K562 (cell line): ENCODE measurements at regions not wholly inside any gene's neighbourhood (a gene's known extent, or its start where the extent isn't known, plus 50 kb on each side); places are given as distances from the start of the nearest gene placed in this dataset.
A peak's percentile ranks its signal among the peaks of the same experiment; 100 is the strongest.

Source experiments
- ARID1B ChIP-seq: fragments of 450-650 bp; IDR thresholded peaks from 2 replicates; pipeline ENCODE4 v1.6.1; 2016; ENCODE audit warnings: antibody characterized with exemption, mild to moderate bottlenecking, inconsistent platforms
- C11orf30 ChIP-seq: fragments of 450-650 bp; IDR thresholded peaks from 2 replicates; pipeline ENCODE4 v1.6.1; 2016; ENCODE audit warnings: low read depth, mild to moderate bottlenecking
- CBFA2T2 ChIP-seq: fragments of 450-650 bp; conservative IDR thresholded peaks from 2 replicates; pipeline ENCODE4 v1.6.1; 2017; ENCODE audit warnings: mild to moderate bottlenecking
- EGR1 ChIP-seq: fragments of 450-650 bp; conservative IDR thresholded peaks from 2 replicates; pipeline ENCODE4 v1.6.1; 2017; ENCODE audit warnings: mild to moderate bottlenecking
- FOXA1 ChIP-seq: fragments of 450-650 bp; IDR thresholded peaks from 2 replicates; pipeline ENCODE4 v1.6.1; 2016; ENCODE audit warnings: mild to moderate bottlenecking, borderline replicate concordance
- GTF2F1 ChIP-seq: IDR thresholded peaks from 2 replicates; pipeline ENCODE4 v1.6.1; 2011; ENCODE audit warnings: low read depth, low read length, improper control_type of control experiment
- MED1 ChIP-seq: sonication (generic); formaldehyde crosslinking; IDR thresholded peaks from 2 replicates; pipeline ENCODE4 v1.8.1; 2023; ENCODE audit warnings: missing genetic modification reagents, borderline replicate concordance
- RBM25 ChIP-seq: fragments of 200-400 bp; formaldehyde crosslinking; IDR thresholded peaks from 2 replicates; pipeline ENCODE4 v1.6.1; 2018; ENCODE audit warnings: low read length, low read depth, moderate library complexity; ENCODE audit not compliant: severe bottlenecking
- SMAD2 ChIP-seq: fragments of 150-350 bp; IDR thresholded peaks from 2 replicates; pipeline ENCODE4 v1.6.1; 2014; ENCODE audit warnings: low read depth, mild to moderate bottlenecking, low read length
- TAL1 ChIP-seq: fragments of 450-650 bp; IDR thresholded peaks from 2 replicates; pipeline ENCODE4 v1.6.1; 2016; ENCODE audit warnings: mild to moderate bottlenecking
- TCF3 ChIP-seq: sonication (generic); formaldehyde crosslinking; IDR thresholded peaks from 2 replicates; pipeline ENCODE4 v1.4.0; 2020; ENCODE audit warnings: mild to moderate bottlenecking, missing genetic modification reagents
- TFAM ChIP-seq: fragments of 250-450 bp; sonication (Bioruptor Pico); conservative IDR thresholded peaks from 2 replicates; pipeline ENCODE4 v1.5.0; 2021; ENCODE audit warnings: mild to moderate bottlenecking, moderate library complexity
- TRIM24 ChIP-seq, 2 experiments: fragments of 450-650 bp; IDR thresholded peaks; 2 replicates each; pipeline ENCODE4 v1.6.1; 2016
- ZNF24 ChIP-seq: fragments of 450-650 bp; IDR thresholded peaks from 2 replicates; pipeline ENCODE4 v1.6.1; 2016
- ZNF316 ChIP-seq: fragments of 450-650 bp; IDR thresholded peaks from 2 replicates; pipeline ENCODE4 v1.6.1; 2016
- TF ChIP-seq, protein P1 (sequence below), 2 experiments: fragments of 450-650 bp; IDR thresholded peaks; 2 replicates each; pipeline ENCODE4 v1.6.1; 2018; ENCODE audit warnings: mild to moderate bottlenecking in 2 of 2, low read depth in 1 of 2; ENCODE audit not compliant: partially characterized antibody in 2 of 2
- TF ChIP-seq, protein P2 (sequence below): fragments of 250-450 bp; sonication (Bioruptor Pico); IDR thresholded peaks from 2 replicates; pipeline ENCODE4 v1.5.0; 2020; ENCODE audit warnings: mild to moderate bottlenecking
- TF ChIP-seq, protein P3 (sequence below), 2 experiments: fragments of 450-650 bp in 1 of 2; sonication (generic) in 1 of 2; formaldehyde crosslinking in 1 of 2; IDR thresholded peaks in 1 of 2; conservative IDR thresholded peaks in 1 of 2; 2 replicates each; pipeline versions ENCODE4 v1.6.1 to v1.8.1; 2016 to 2023; ENCODE audit warnings: mild to moderate bottlenecking in 2 of 2, moderate library complexity in 2 of 2, inconsistent platforms in 1 of 2, missing genetic modification reagents in 1 of 2
- TF ChIP-seq, protein P4 (sequence below): fragments of 450-650 bp; IDR thresholded peaks from 2 replicates; pipeline ENCODE4 v1.6.1; 2017; ENCODE audit warnings: antibody characterized with exemption, mild to moderate bottlenecking

DNA sequence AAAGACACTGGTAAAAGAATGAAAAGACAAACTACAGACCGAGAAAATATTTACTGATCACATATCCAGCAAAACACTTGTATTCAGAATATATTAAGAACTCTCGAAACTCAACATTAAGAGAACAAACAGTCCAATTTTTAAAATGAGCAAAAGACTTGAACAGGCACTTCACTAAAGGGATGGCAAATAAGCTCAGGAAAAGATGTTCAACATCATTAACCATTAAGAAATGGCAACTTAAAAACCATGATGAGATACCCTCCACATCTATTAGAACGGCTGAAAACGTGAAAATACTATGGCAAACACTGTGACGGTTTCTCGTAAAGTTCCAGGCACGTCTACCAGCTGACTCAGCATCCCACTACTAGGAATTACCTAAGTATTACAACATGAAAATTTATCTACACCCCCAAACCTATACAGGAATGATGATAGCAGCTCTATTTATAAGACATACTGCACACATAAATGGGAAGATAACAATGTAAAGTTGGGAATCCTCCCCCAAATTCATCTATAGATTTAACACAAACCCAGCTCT is 86.1 kb upstream of the PROK2 start (continued):
- TF ChIP-seq CBFA2T2 (no peak), ZNF316 (peak; percentile 89), TAL1 (no peak), GTF2F1 (no peak), TRIM24 (IDR thresholded peaks at IDR 0.05) (peak in 1 of 2 experiments; percentile 67; a peak in 3 of 4 replicates), FOXA1 (no peak), TFAM (CRISPR knock-in tag) (no peak), MED1 (no peak), SMAD2 (no peak), EGR1 (no peak), RBM25 (no peak), ZNF24 (no peak), TCF3 (CRISPR knock-in tag) (peak; percentile 30; the same call in 1 of the 2 replicates), ARID1B (peak; percentile 39; the same call in 1 of the 2 replicates), C11orf30 (peak; percentile 91)
- TF ChIP-seq, protein P1, sequence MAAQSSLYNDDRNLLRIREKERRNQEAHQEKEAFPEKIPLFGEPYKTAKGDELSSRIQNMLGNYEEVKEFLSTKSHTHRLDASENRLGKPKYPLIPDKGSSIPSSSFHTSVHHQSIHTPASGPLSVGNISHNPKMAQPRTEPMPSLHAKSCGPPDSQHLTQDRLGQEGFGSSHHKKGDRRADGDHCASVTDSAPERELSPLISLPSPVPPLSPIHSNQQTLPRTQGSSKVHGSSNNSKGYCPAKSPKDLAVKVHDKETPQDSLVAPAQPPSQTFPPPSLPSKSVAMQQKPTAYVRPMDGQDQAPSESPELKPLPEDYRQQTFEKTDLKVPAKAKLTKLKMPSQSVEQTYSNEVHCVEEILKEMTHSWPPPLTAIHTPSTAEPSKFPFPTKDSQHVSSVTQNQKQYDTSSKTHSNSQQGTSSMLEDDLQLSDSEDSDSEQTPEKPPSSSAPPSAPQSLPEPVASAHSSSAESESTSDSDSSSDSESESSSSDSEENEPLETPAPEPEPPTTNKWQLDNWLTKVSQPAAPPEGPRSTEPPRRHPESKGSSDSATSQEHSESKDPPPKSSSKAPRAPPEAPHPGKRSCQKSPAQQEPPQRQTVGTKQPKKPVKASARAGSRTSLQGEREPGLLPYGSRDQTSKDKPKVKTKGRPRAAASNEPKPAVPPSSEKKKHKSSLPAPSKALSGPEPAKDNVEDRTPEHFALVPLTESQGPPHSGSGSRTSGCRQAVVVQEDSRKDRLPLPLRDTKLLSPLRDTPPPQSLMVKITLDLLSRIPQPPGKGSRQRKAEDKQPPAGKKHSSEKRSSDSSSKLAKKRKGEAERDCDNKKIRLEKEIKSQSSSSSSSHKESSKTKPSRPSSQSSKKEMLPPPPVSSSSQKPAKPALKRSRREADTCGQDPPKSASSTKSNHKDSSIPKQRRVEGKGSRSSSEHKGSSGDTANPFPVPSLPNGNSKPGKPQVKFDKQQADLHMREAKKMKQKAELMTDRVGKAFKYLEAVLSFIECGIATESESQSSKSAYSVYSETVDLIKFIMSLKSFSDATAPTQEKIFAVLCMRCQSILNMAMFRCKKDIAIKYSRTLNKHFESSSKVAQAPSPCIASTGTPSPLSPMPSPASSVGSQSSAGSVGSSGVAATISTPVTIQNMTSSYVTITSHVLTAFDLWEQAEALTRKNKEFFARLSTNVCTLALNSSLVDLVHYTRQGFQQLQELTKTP (IDR thresholded peaks at IDR 0.05; ENCODE audit: low read depth in 1 of 2, partially characterized antibody in 2 of 2), result peak in 1 of 2 experiments; percentile 98
- TF ChIP-seq, protein P2, sequence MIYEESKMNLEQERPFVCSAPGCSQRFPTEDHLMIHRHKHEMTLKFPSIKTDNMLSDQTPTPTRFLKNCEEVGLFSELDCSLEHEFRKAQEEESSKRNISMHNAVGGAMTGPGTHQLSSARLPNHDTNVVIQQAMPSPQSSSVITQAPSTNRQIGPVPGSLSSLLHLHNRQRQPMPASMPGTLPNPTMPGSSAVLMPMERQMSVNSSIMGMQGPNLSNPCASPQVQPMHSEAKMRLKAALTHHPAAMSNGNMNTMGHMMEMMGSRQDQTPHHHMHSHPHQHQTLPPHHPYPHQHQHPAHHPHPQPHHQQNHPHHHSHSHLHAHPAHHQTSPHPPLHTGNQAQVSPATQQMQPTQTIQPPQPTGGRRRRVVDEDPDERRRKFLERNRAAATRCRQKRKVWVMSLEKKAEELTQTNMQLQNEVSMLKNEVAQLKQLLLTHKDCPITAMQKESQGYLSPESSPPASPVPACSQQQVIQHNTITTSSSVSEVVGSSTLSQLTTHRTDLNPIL (CRISPR knock-in tag), result no peak
- TF ChIP-seq, protein P3, sequence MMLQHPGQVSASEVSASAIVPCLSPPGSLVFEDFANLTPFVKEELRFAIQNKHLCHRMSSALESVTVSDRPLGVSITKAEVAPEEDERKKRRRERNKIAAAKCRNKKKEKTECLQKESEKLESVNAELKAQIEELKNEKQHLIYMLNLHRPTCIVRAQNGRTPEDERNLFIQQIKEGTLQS (IDR thresholded peaks at IDR 0.05), result peak; percentile 38; the same call in 1 of the 2 replicates
- TF ChIP-seq, protein P3 (CRISPR knock-in tag; conservative IDR thresholded peaks at IDR 0.05), result no peak
- TF ChIP-seq, protein P4, sequence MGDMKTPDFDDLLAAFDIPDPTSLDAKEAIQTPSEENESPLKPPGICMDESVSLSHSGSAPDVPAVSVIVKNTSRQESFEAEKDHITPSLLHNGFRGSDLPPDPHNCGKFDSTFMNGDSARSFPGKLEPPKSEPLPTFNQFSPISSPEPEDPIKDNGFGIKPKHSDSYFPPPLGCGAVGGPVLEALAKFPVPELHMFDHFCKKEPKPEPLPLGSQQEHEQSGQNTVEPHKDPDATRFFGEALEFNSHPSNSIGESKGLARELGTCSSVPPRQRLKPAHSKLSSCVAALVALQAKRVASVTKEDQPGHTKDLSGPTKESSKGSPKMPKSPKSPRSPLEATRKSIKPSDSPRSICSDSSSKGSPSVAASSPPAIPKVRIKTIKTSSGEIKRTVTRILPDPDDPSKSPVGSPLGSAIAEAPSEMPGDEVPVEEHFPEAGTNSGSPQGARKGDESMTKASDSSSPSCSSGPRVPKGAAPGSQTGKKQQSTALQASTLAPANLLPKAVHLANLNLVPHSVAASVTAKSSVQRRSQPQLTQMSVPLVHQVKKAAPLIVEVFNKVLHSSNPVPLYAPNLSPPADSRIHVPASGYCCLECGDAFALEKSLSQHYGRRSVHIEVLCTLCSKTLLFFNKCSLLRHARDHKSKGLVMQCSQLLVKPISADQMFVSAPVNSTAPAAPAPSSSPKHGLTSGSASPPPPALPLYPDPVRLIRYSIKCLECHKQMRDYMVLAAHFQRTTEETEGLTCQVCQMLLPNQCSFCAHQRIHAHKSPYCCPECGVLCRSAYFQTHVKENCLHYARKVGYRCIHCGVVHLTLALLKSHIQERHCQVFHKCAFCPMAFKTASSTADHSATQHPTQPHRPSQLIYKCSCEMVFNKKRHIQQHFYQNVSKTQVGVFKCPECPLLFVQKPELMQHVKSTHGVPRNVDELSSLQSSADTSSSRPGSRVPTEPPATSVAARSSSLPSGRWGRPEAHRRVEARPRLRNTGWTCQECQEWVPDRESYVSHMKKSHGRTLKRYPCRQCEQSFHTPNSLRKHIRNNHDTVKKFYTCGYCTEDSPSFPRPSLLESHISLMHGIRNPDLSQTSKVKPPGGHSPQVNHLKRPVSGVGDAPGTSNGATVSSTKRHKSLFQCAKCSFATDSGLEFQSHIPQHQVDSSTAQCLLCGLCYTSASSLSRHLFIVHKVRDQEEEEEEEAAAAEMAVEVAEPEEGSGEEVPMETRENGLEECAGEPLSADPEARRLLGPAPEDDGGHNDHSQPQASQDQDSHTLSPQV, result no peak
